ENCODE measurements at regions not wholly inside any gene's neighbourhood (a gene's known extent, or its start where the extent isn't known, plus 50 kb on each side); places are given as distances from the start of the nearest gene placed in this dataset.

DNA sequence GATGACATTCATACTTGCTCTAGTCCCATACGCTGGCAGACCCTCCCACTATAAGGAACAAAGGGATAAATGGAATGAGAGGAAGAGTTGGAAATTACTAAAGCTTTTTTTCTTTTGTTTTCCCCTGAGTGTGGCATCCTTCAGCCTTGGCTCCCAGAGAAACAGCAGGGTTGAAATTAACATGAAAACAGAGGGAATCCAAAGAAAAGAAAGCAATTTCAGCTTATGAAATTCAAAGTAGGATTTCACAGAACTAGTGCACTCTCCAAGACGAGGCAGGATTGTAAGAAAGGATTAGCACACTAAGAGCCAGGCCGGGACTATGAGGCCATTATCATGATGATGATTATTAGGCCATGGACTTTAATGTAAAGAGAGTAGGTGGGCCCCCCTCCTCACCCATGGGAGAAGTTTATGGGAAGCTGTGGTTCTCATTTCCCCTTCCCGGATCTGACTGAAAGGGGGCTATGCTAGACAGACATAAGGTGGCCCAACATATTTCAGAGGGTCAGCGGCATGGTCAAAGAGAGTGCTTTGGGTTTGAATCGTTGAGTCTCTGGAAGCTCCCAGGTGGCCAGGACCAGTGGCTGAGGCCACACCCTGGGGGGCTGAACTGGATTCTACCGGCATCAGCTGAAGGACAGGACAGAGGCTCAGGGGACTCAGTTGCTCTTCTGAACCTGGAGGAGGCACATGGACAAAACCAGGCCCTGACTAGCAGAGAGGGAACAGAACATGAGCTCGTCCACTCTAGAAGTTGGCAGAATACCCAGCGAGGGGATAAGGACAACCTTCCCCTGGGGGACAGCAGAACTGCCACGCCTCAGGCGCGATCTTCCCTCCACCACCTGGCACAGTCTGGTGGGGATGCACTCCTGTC, 100.1 kb upstream of the ARL4C start:
- no peaks in the 10 kb centered on the region for H3K9me2 ChIP-seq (replicated peaks; ENCODE audit: low read depth, low read length)
- no peak overlapping the region for H3K4me3 ChIP-seq (ENCODE audit: low read length, poor library complexity, severe bottlenecking)
- H3K4me1 ChIP-seq (ENCODE audit: insufficient read depth, low read length, poor library complexity, severe bottlenecking), result no peaks in the 10 kb centered on the region
- no peaks in the 10 kb centered on the region for H3K27me3 ChIP-seq (ENCODE audit: insufficient read depth, low read length, poor library complexity, severe bottlenecking)
- H4K20me1 ChIP-seq (ENCODE audit: insufficient read depth, low read length, poor library complexity, severe bottlenecking), result no peaks in the 10 kb centered on the region
- H3K9ac ChIP-seq (ENCODE audit: low read depth, low read length, poor library complexity, severe bottlenecking), result no peak overlapping the region
- no peak for TF ChIP-seq EZH2phosphoT487 (IDR thresholded peaks at IDR 0.05; ENCODE audit: borderline replicate concordance)
- TF ChIP-seq, protein P1, sequence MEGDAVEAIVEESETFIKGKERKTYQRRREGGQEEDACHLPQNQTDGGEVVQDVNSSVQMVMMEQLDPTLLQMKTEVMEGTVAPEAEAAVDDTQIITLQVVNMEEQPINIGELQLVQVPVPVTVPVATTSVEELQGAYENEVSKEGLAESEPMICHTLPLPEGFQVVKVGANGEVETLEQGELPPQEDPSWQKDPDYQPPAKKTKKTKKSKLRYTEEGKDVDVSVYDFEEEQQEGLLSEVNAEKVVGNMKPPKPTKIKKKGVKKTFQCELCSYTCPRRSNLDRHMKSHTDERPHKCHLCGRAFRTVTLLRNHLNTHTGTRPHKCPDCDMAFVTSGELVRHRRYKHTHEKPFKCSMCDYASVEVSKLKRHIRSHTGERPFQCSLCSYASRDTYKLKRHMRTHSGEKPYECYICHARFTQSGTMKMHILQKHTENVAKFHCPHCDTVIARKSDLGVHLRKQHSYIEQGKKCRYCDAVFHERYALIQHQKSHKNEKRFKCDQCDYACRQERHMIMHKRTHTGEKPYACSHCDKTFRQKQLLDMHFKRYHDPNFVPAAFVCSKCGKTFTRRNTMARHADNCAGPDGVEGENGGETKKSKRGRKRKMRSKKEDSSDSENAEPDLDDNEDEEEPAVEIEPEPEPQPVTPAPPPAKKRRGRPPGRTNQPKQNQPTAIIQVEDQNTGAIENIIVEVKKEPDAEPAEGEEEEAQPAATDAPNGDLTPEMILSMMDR (conservative IDR thresholded peaks at IDR 0.05; ENCODE audit: low read length), result no peak
- H3K4me2 ChIP-seq (ENCODE audit: low read depth, low read length, poor library complexity, severe bottlenecking), result no peak overlapping the region
- H2AFZ ChIP-seq (ENCODE audit: low read length), result no peak overlapping the region
- no peaks in the 10 kb centered on the region for H3K9me3 ChIP-seq (ENCODE audit: insufficient read depth, low read depth, low read length)
- no peaks in the 10 kb centered on the region for H3K79me2 ChIP-seq (ENCODE audit: insufficient read depth, low read length)
- H3F3A ChIP-seq (ENCODE audit: low read depth), result no peaks in the 10 kb centered on the region
- H3K36me3 ChIP-seq (ENCODE audit: insufficient read depth, low read length), result no peaks in the 10 kb centered on the region

DNA sequence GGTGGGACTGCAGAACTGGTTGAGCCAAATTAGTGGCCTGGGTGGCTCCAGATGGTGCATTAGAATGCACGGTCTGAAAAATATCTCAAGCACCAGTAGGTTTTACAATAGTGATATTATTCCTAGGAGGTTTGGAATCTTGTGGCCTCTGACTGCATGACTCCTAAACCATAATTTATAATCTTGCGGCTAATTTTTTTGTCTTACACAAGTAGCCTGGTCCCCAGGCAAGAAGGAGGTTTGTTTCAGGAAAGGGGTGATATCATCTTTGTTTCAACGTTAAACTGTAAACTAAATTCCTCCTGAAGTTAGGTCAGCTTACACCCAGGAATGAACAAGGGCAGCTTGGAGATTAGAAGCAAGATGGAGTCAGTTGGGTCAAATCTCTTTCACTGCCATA, 98.9 kb upstream of the ARL4C start:
- Histone ChIP-seq H3K27me3 (ENCODE audit: insufficient read depth, low read length, poor library complexity, severe bottlenecking) (no peaks in the 10 kb centered on the region), H4K20me1 (ENCODE audit: insufficient read depth, low read length, poor library complexity, severe bottlenecking) (no peaks in the 10 kb centered on the region), H3K9ac (ENCODE audit: low read depth, low read length, poor library complexity, severe bottlenecking) (no peak overlapping the region), H3K36me3 (ENCODE audit: insufficient read depth, low read length) (no peaks in the 10 kb centered on the region), H3K9me3 (ENCODE audit: insufficient read depth, low read depth, low read length) (no peaks in the 10 kb centered on the region), H2AFZ (ENCODE audit: low read length) (no peak overlapping the region), H3K4me3 (ENCODE audit: low read length, poor library complexity, severe bottlenecking) (no peak overlapping the region), H3K4me2 (ENCODE audit: low read depth, low read length, poor library complexity, severe bottlenecking) (no peak overlapping the region), H3K4me1 (ENCODE audit: insufficient read depth, low read length, poor library complexity, severe bottlenecking) (no peaks in the 10 kb centered on the region), H3K9me2 (replicated peaks; ENCODE audit: low read depth, low read length) (no peaks in the 10 kb centered on the region), H3K79me2 (ENCODE audit: insufficient read depth, low read length) (no peaks in the 10 kb centered on the region), H3F3A (ENCODE audit: low read depth) (no peaks in the 10 kb centered on the region)
- TF ChIP-seq, protein P1 (conservative IDR thresholded peaks at IDR 0.05; ENCODE audit: low read length), result no peak
- TF ChIP-seq EZH2phosphoT487 (IDR thresholded peaks at IDR 0.05; ENCODE audit: borderline replicate concordance), result no peak

DNA sequence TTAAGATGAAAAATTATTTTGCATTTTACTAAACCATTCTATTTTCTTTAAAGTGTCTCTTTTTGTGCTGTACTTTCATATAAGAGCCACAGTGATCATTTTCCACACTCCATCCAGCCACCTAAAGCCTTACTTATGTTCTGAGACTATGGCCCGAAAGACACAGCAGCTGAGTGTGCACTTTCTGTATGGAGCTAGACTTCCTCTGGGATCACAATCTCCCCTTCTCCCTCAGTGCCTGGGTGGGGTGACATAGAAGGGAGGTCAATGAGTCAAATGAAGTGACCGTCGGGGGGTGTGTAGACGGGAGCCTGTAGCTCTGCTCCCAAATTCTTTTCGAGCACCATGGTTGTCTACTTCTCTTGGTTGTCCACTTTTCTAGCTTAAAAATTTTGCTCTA, 97.8 kb upstream of the ARL4C start:
- Histone ChIP-seq H2AFZ (ENCODE audit: low read length) (no peak overlapping the region), H4K20me1 (ENCODE audit: insufficient read depth, low read length, poor library complexity, severe bottlenecking) (no peaks in the 10 kb centered on the region), H3K27me3 (ENCODE audit: insufficient read depth, low read length, poor library complexity, severe bottlenecking) (no peaks in the 10 kb centered on the region), H3K4me2 (ENCODE audit: low read depth, low read length, poor library complexity, severe bottlenecking) (no peak overlapping the region), H3K4me3 (ENCODE audit: low read length, poor library complexity, severe bottlenecking) (no peak overlapping the region), H3K36me3 (ENCODE audit: insufficient read depth, low read length) (no peaks in the 10 kb centered on the region), H3K79me2 (ENCODE audit: insufficient read depth, low read length) (no peaks in the 10 kb centered on the region), H3F3A (ENCODE audit: low read depth) (no peaks in the 10 kb centered on the region), H3K9me2 (replicated peaks; ENCODE audit: low read depth, low read length) (no peaks in the 10 kb centered on the region), H3K9me3 (ENCODE audit: insufficient read depth, low read depth, low read length) (no peaks in the 10 kb centered on the region), H3K4me1 (ENCODE audit: insufficient read depth, low read length, poor library complexity, severe bottlenecking) (no peaks in the 10 kb centered on the region), H3K9ac (ENCODE audit: low read depth, low read length, poor library complexity, severe bottlenecking) (no peak overlapping the region)
- TF ChIP-seq, protein P1 (conservative IDR thresholded peaks at IDR 0.05; ENCODE audit: low read length), result no peak
- TF ChIP-seq EZH2phosphoT487 (IDR thresholded peaks at IDR 0.05; ENCODE audit: borderline replicate concordance), result no peak

Data from Loucy (cell line).